Keratinocyte (primary cell): ENCODE measurements at regions not wholly inside any gene's neighbourhood (a gene's known extent, or its start where the extent isn't known, plus 50 kb on each side); places are given as distances from the start of the nearest gene placed in this dataset.
"Not testable (repeated sequence)": the region's sequence is repeated elsewhere in the genome, so short reads cannot be mapped to it uniquely, and the experiment has no call there.

Source experiments
- DNase-seq: peaks from one replicate; pipeline ENCODE4 v3.0.0-alpha.2; 2011; ENCODE audit warnings: low read depth, missing footprints, low spot score
- FAIRE-seq: peaks from 2 replicates; lab custom pipeline; 2011; peaks lifted over from hg19 to GRCh38; lab: Jason Lieb, UNC
- H2AFZ ChIP-seq: 2 replicates; pipeline ENCODE4 v1.6.0; 2012; ENCODE audit warnings: low read length, control low read depth, inconsistent platforms; ENCODE audit not compliant: control insufficient read depth
- H3K27ac ChIP-seq: 2 replicates; pipeline ENCODE4 v1.5.1; 2011; ENCODE audit warnings: low read length; ENCODE audit not compliant: control insufficient read depth, insufficient read depth
- H3K27me3 ChIP-seq: 3 replicates; pipeline ENCODE4 v1.6.0; 2011; ENCODE audit warnings: low read length; ENCODE audit not compliant: control insufficient read depth, insufficient read depth; ENCODE audit errors: extremely low read depth
- H3K36me3 ChIP-seq, 2 experiments: 2 replicates in 1 of 2; 3 replicates in 1 of 2; pipeline ENCODE4 v1.5.1; 2011; ENCODE audit warnings: low read length in 2 of 2, mild to moderate bottlenecking in 1 of 2; ENCODE audit not compliant: control insufficient read depth in 2 of 2, insufficient read depth in 2 of 2; ENCODE audit errors: extremely low read depth in 1 of 2
- H3K4me1 ChIP-seq: 3 replicates; pipeline ENCODE4 v1.5.1; 2011; ENCODE audit warnings: low read length; ENCODE audit not compliant: control insufficient read depth, insufficient read depth; ENCODE audit errors: extremely low read depth
- H3K4me2 ChIP-seq: 3 replicates; pipeline ENCODE4 v1.6.0; 2011; ENCODE audit warnings: low read depth, low read length; ENCODE audit not compliant: control insufficient read depth, insufficient read depth; ENCODE audit errors: extremely low read depth
- H3K4me3 ChIP-seq, 3 experiments: fragments of 200-600 bp in 1 of 3; sonication (generic) in 1 of 3; 2 replicates in 2 of 3; 3 replicates in 1 of 3; pipeline ENCODE4 v1.5.1; 2011 to 2016; ENCODE audit warnings: low read length in 3 of 3, mild to moderate bottlenecking in 3 of 3, control low read depth in 2 of 3, inconsistent platforms in 1 of 3, low read depth in 1 of 3, mixed read lengths in 1 of 3, mixed run types in 1 of 3, moderate library complexity in 1 of 3; ENCODE audit not compliant: control insufficient read depth in 2 of 3, insufficient read depth in 2 of 3; ENCODE audit errors: extremely low read depth in 1 of 3
- H3K79me2 ChIP-seq: 2 replicates; pipeline ENCODE4 v1.6.0; 2012; ENCODE audit warnings: low read length; ENCODE audit not compliant: control insufficient read depth, insufficient read depth
- H3K9ac ChIP-seq: 3 replicates; pipeline ENCODE4 v1.6.0; 2011; ENCODE audit warnings: low read length; ENCODE audit not compliant: control insufficient read depth, insufficient read depth; ENCODE audit errors: extremely low read depth
- H3K9me1 ChIP-seq: 3 replicates; pipeline ENCODE4 v1.6.0; 2011; ENCODE audit warnings: low read length; ENCODE audit not compliant: control insufficient read depth, insufficient read depth; ENCODE audit errors: extremely low read depth
- H3K9me3 ChIP-seq: 2 replicates; pipeline ENCODE4 v1.5.1; 2012; ENCODE audit warnings: low read depth, low read length; ENCODE audit not compliant: control insufficient read depth
- H4K20me1 ChIP-seq: 3 replicates; pipeline ENCODE4 v1.6.0; 2011; ENCODE audit warnings: low read length; ENCODE audit not compliant: control insufficient read depth, insufficient read depth; ENCODE audit errors: extremely low read depth
- EZH2 ChIP-seq: IDR thresholded peaks from one replicate; pipeline ENCODE4 v1.6.1; 2012; ENCODE audit warnings: inconsistent platforms, mild to moderate bottlenecking, low read length, moderate library complexity
- dilution Hi-C: fragments of 300-500 bp; cut with MboI; formaldehyde crosslinking; loops from one replicate; pipeline ENCODE4 v1.7.0; 2020; ENCODE audit warnings: low sequenced_read_pairs; ENCODE audit not compliant: extremely low pct_ligation_motif_present
- TF ChIP-seq, protein P1 (sequence below), 3 experiments: IDR thresholded peaks in 1 of 3; conservative IDR thresholded peaks in 1 of 3; optimal IDR thresholded peaks in 1 of 3; 2 replicates in 2 of 3; 3 replicates in 1 of 3; pipeline versions ENCODE3 to v1.5.1; 2011; ENCODE audit warnings: low read length in 3 of 3, mild to moderate bottlenecking in 3 of 3, moderate library complexity in 2 of 3, control low read depth in 1 of 3, inconsistent platforms in 1 of 3; ENCODE audit not compliant: insufficient read depth in 2 of 3; ENCODE audit errors: extremely low read depth in 1 of 3

DNA sequence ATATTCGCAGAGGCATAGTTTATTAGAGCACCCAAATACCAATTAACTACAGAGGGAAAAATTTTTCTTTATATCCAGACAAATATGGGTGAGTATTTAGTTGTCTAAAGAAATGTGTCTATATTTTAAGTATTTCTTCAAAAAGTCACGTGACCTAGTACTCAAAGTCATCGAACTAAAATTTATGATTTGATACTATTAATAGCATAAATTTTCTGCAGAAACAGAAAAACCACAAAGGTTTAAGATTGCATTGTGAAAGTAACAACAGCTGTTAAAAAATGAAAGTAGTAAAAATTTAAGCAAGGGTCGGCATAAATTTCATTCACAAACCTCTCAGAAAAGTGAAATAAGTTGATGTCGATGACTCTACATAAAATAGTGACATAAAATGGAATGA is 323.9 kb upstream of the RORB start:
- TF ChIP-seq EZH2, result no peak
- TF ChIP-seq, protein P1, sequence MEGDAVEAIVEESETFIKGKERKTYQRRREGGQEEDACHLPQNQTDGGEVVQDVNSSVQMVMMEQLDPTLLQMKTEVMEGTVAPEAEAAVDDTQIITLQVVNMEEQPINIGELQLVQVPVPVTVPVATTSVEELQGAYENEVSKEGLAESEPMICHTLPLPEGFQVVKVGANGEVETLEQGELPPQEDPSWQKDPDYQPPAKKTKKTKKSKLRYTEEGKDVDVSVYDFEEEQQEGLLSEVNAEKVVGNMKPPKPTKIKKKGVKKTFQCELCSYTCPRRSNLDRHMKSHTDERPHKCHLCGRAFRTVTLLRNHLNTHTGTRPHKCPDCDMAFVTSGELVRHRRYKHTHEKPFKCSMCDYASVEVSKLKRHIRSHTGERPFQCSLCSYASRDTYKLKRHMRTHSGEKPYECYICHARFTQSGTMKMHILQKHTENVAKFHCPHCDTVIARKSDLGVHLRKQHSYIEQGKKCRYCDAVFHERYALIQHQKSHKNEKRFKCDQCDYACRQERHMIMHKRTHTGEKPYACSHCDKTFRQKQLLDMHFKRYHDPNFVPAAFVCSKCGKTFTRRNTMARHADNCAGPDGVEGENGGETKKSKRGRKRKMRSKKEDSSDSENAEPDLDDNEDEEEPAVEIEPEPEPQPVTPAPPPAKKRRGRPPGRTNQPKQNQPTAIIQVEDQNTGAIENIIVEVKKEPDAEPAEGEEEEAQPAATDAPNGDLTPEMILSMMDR (optimal IDR thresholded peaks at IDR 0.05 in 1 of 3, IDR thresholded peaks at IDR 0.05 in 1 of 3, conservative IDR thresholded peaks at IDR 0.05 in 1 of 3; ENCODE audit: extremely low read depth in 1 of 3, insufficient read depth in 2 of 3, low read length in 3 of 3), result no peak
- H3K79me2 ChIP-seq, result no peaks in the 10 kb centered on the region
- no peaks in the 10 kb centered on the region for H3K4me1 ChIP-seq
- H3K4me3 ChIP-seq, result no peak overlapping the region
- no peaks in the 10 kb centered on the region for H4K20me1 ChIP-seq
- no peaks in the 10 kb centered on the region for H3K9me1 ChIP-seq
- H3K4me2 ChIP-seq, result no peak overlapping the region
- no peak for DNase-seq
- FAIRE-seq, result no peak
- H2AFZ ChIP-seq, result no peak overlapping the region
- H3K27me3 ChIP-seq, result no peaks in the 10 kb centered on the region
- H3K36me3 ChIP-seq, result no peaks in the 10 kb centered on the region
- H3K9me3 ChIP-seq, result no peaks in the 10 kb centered on the region
- dilution Hi-C loops, result no loop called here
- no peak overlapping the region for H3K27ac ChIP-seq
- no peak overlapping the region for H3K9ac ChIP-seq

DNA sequence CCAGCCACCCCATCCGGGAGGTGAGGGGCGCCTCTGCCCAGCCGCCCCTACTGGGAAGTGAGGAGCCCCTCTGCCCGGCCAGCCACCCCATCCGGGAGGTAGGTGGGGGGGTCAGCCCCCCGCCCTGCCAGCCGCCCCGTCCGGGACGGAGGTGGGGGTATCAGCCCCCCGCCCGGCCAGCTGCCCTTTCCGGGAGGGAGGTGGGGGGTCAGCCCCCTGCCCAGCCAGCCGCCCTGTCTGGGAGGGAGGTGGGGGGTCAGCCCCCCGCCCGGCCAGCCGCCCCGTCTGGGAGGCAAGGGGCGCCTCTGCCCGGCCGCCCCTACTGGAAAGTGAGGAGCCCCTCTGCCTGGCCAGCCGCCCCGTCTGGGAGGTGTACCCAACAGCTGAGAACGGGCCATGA is 299.4 kb upstream of the RORB start:
- dilution Hi-C loops, H3K9me3 ChIP-seq, H2AFZ ChIP-seq, H3K4me3 ChIP-seq, H4K20me1 ChIP-seq, FAIRE-seq, H3K36me3 ChIP-seq, H3K9ac ChIP-seq, DNase-seq, H3K27me3 ChIP-seq, H3K4me1 ChIP-seq, H3K79me2 ChIP-seq, H3K27ac ChIP-seq, H3K4me2 ChIP-seq, H3K9me1 ChIP-seq: not testable (repeated sequence)

DNA sequence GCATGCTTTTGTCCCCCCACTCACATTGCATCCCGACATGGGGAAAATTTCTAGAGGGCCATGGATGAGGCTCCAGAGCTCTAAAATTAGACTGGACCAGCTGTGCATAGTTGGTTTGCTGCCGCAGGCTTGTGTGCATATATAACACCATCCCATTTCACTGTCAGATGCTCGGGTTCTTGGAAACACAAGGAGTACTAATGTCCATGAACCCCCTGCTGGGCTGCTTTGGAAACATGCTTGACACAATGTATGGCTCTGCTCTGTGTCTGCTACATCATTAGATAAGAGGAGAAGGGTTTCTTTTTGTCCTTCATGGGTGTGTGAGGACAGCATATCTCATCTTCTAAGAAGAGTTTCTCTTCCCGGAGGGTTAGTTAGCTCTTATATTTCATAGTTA is 292.1 kb upstream of the RORB start:
- no peaks in the 10 kb centered on the region for H3K36me3 ChIP-seq
- no peak overlapping the region for H3K27ac ChIP-seq
- H3K4me1 ChIP-seq, result no peaks in the 10 kb centered on the region
- H2AFZ ChIP-seq, result no peak overlapping the region
- H3K79me2 ChIP-seq, result no peaks in the 10 kb centered on the region
- no peaks in the 10 kb centered on the region for H3K9me3 ChIP-seq
- dilution Hi-C loops, result no loop called here
- DNase-seq (no peak), FAIRE-seq (no peak)
- H3K4me2 ChIP-seq, result no peak overlapping the region
- no peaks in the 10 kb centered on the region for H4K20me1 ChIP-seq
- H3K9ac ChIP-seq, result no peak overlapping the region
- no peak overlapping the region for H3K4me3 ChIP-seq
- no peak for TF ChIP-seq EZH2
- TF ChIP-seq, protein P1 (optimal IDR thresholded peaks at IDR 0.05 in 1 of 3, IDR thresholded peaks at IDR 0.05 in 1 of 3, conservative IDR thresholded peaks at IDR 0.05 in 1 of 3; ENCODE audit: extremely low read depth in 1 of 3, insufficient read depth in 2 of 3, low read length in 3 of 3), result no peak
- H3K9me1 ChIP-seq, result no peaks in the 10 kb centered on the region
- no peaks in the 10 kb centered on the region for H3K27me3 ChIP-seq
